Smooth muscle cell (in vitro differentiated cells): ENCODE measurements at regions not wholly inside any gene's neighbourhood (a gene's known extent, or its start where the extent isn't known, plus 50 kb on each side); places are given as distances from the start of the nearest gene placed in this dataset.

ENCODE experiments used
- DNase-seq: peaks from one replicate; lab custom pipeline; 2025; ENCODE audit not compliant: unreplicated experiment; lab: John Stamatoyannopoulos, UW
- H2AFZ ChIP-seq: fragments of 200-600 bp; sonication (generic); 2 replicates; pipeline ENCODE4 v1.6.0; 2016; ENCODE audit warnings: antibody characterized with exemption, low read depth, mild to moderate bottlenecking
- H3F3A ChIP-seq: fragments of 200-600 bp; sonication (generic); 2 replicates; pipeline ENCODE4 v1.6.0; 2017; ENCODE audit warnings: antibody characterized with exemption, low read depth
- H3K27ac ChIP-seq: fragments of 200-600 bp; sonication (generic); 2 replicates; pipeline ENCODE4 v1.5.1; 2016; ENCODE audit warnings: low read depth, mild to moderate bottlenecking
- H3K27me3 ChIP-seq: fragments of 200-600 bp; sonication (generic); 2 replicates; pipeline ENCODE4 v1.6.1; 2016; ENCODE audit warnings: low read depth, mild to moderate bottlenecking
- H3K36me3 ChIP-seq: fragments of 200-600 bp; sonication (generic); 2 replicates; pipeline ENCODE4 v1.5.1; 2016; ENCODE audit warnings: low read depth
- H3K4me1 ChIP-seq: fragments of 200-600 bp; sonication (generic); 2 replicates; pipeline ENCODE4 v1.5.1; 2016; ENCODE audit warnings: low read depth
- H3K4me2 ChIP-seq: fragments of 200-600 bp; sonication (generic); 2 replicates; pipeline ENCODE4 v1.6.0; 2016; ENCODE audit warnings: mild to moderate bottlenecking
- H3K4me3 ChIP-seq: fragments of 200-600 bp; sonication (generic); 2 replicates; pipeline ENCODE4 v1.5.1; 2016; ENCODE audit warnings: mild to moderate bottlenecking
- H3K79me2 ChIP-seq: fragments of 200-600 bp; sonication (generic); 2 replicates; pipeline ENCODE4 v1.6.0; 2016; ENCODE audit warnings: low read depth, mild to moderate bottlenecking
- H3K9ac ChIP-seq: fragments of 200-600 bp; sonication (generic); 2 replicates; pipeline ENCODE4 v1.6.0; 2016; ENCODE audit warnings: low read depth
- H3K9me3 ChIP-seq: fragments of 200-600 bp; sonication (generic); replicated peaks from 2 replicates; pipeline ENCODE4 v1.5.1; 2016; ENCODE audit warnings: low read depth
- H4K20me1 ChIP-seq: fragments of 200-600 bp; sonication (generic); 2 replicates; pipeline ENCODE4 v1.6.0; 2016; ENCODE audit warnings: low read depth
- WGBS: methylation state at CpG from one replicate; pipeline ENCODE4 v1.1.7; 2016; ENCODE audit warnings: low lambda C conversion rate; 5-methylcytosine and 5-hydroxymethylcytosine counted together
- TF ChIP-seq, protein P1 (sequence below): fragments of 200-600 bp; sonication (generic); IDR thresholded peaks from 2 replicates; pipeline ENCODE4 v1.5.1; 2017; ENCODE audit warnings: borderline replicate concordance, mild to moderate bottlenecking, antibody characterized with exemption; ENCODE audit not compliant: insufficient read depth, poor library complexity, severe bottlenecking

DNA sequence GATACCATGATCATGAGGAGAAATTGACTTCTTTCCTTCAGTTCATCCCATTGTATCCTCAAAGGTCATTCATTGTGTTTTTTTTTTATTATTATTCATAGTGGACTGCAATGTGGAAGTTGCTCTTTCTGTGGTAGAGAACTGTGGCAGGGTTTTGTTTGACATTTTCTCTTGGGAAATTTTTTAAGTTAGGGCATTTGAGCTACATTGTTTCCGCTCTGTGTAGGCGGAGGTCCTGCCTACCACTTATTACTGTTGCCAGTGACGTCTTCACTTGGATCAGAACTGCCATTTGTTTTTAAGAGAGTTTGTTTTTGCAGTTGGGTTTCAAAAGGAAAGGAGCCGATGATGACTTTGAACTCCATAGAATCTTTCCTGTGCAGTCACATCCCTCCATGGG, 287.4 kb upstream of the FMN2 start:
- TF ChIP-seq, protein P1, sequence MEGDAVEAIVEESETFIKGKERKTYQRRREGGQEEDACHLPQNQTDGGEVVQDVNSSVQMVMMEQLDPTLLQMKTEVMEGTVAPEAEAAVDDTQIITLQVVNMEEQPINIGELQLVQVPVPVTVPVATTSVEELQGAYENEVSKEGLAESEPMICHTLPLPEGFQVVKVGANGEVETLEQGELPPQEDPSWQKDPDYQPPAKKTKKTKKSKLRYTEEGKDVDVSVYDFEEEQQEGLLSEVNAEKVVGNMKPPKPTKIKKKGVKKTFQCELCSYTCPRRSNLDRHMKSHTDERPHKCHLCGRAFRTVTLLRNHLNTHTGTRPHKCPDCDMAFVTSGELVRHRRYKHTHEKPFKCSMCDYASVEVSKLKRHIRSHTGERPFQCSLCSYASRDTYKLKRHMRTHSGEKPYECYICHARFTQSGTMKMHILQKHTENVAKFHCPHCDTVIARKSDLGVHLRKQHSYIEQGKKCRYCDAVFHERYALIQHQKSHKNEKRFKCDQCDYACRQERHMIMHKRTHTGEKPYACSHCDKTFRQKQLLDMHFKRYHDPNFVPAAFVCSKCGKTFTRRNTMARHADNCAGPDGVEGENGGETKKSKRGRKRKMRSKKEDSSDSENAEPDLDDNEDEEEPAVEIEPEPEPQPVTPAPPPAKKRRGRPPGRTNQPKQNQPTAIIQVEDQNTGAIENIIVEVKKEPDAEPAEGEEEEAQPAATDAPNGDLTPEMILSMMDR, result no peak
- DNase-seq, result no peak

DNA sequence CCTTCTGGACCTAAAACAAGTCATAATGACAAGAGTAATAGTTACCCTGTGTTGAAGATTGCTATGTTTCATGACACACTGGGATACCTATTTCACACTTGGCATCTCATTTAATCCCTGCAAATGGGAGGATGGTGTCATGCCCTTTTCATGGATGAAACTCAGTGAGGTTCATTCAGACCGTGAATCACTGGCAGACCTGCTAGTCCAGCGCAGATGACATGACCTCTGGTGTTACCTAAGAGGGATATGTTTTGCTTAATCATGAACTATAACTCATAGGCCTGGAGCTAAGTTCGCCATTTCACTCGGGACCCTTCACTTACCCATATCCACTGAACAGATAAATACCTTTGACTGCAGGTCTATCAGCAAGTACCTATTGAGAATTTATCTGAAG, 286.6 kb upstream of the FMN2 start:
- Histone ChIP-seq H2AFZ (no peak overlapping the region), H3K4me3 (no peak overlapping the region), H3K4me2 (no peak overlapping the region), H3K9ac (no peak overlapping the region), H3F3A (no peaks in the 10 kb centered on the region), H3K36me3 (no peaks in the 10 kb centered on the region), H3K79me2 (no peaks in the 10 kb centered on the region), H3K9me3 (no peaks in the 10 kb centered on the region), H3K27ac (no peak overlapping the region), H3K4me1 (peaks cover 14% of the 10 kb centered on the region), H3K27me3 (no peaks in the 10 kb centered on the region), H4K20me1 (no peaks in the 10 kb centered on the region)
- WGBS, result 88% methylated on average over 4 of the region's 4 CpGs
- TF ChIP-seq, protein P1, result no peak
- no peak for DNase-seq

More for the DNA sequence above, 287.4 kb upstream of the FMN2 start:
- no peaks in the 10 kb centered on the region for H4K20me1 ChIP-seq
- no peaks in the 10 kb centered on the region for H3K27me3 ChIP-seq
- no peak overlapping the region for H2AFZ ChIP-seq
- no peaks in the 10 kb centered on the region for H3K79me2 ChIP-seq
- peak overlapping the region; percentile 21 for H3K27ac ChIP-seq
- H3K9me3 ChIP-seq, result no peaks in the 10 kb centered on the region
- no peaks in the 10 kb centered on the region for H3F3A ChIP-seq
- no peak overlapping the region for H3K9ac ChIP-seq
- WGBS, result 86% methylated on average over 4 of the region's 4 CpGs
- H3K4me3 ChIP-seq, result no peak overlapping the region
- H3K36me3 ChIP-seq, result no peaks in the 10 kb centered on the region
- H3K4me1 ChIP-seq, result peaks cover 13% of the 10 kb centered on the region
- H3K4me2 ChIP-seq, result no peak overlapping the region

DNA sequence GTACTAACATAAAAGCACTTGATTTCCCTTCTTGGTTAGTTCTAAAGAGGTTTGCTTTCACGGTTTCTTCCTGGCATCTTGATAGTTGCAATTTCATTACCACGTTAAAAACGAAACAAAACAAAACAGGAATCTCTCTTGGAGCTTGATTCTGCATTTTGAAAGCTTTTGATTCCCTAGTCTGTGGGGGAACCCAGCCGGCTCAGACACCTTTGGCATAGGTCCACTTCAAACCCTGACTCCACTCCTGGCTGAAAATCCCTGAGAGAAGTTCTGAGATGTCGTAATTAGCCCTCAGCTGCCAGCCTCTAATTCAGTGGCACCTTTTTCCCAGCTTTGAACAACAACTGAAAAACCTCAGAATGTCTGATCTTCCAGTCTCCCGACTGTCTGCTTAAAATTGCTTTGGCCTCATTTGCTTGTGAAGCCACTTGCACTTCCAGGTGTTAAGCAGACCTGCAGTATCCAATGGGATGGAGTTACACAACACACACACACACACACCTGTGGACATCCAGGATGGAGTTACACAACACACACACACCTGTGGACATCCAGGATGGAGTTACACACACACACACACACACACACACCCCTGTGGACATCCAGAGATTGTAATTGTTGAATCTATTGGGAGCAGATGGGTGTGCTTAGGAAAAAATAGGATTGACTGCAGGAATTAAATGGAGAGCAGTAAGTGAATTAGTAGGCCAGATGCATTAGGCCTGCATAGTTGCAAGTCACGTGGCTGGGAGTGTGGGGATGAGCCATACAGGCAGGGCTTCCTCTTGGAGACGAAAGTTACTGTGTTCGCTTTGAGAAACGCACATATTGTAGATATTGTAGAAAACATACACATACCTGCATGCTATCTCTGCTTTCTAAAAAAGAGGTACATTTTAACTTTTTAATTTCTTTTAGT, 285.6 kb upstream of the FMN2 start:
- no peak overlapping the region for H2AFZ ChIP-seq
- H3K9me3 ChIP-seq, result no peaks in the 10 kb centered on the region
- DNase-seq, result no peak
- no peaks in the 10 kb centered on the region for H3K79me2 ChIP-seq
- H3K4me2 ChIP-seq, result no peak overlapping the region
- WGBS, result 80% methylated on average over 10 of the region's 10 CpGs
- H3K36me3 ChIP-seq, result no peaks in the 10 kb centered on the region
- no peak overlapping the region for H3K9ac ChIP-seq
- no peak overlapping the region for H3K4me3 ChIP-seq
- no peaks in the 10 kb centered on the region for H3F3A ChIP-seq
- H3K27me3 ChIP-seq, result no peaks in the 10 kb centered on the region
- peaks cover 20% of the 10 kb centered on the region for H3K4me1 ChIP-seq
- TF ChIP-seq, protein P1, result no peak
- no peaks in the 10 kb centered on the region for H4K20me1 ChIP-seq
- H3K27ac ChIP-seq, result no peak overlapping the region
